H1 (cell line): ENCODE measurements at regions not wholly inside any gene's neighbourhood (a gene's known extent, or its start where the extent isn't known, plus 50 kb on each side); places are given as distances from the start of the nearest gene placed in this dataset.

Experiments used
- CTCF ChIA-PET: fragments of 300-600 bp; sonication (Branson Sonifier 250); formaldehyde crosslinking; loops from one replicate; lab custom pipeline; 2021; ENCODE audit not compliant: partially characterized antibody; lab: Charles Lee
- POLR2A ChIA-PET: fragments of 300-600 bp; sonication (Branson Sonifier 250); formaldehyde crosslinking; loops from one replicate; lab custom pipeline; 2021; ENCODE audit warnings: inconsistent platforms; ENCODE audit not compliant: partially characterized antibody; lab: Charles Lee
- DNase-seq, 2 experiments: peaks; one replicate each; pipeline versions ENCODE4 v3.0.0 to v3.0.0-alpha.2; 2010 to 2022; ENCODE audit warnings: low spot score in 2 of 2, low read depth in 1 of 2, mixed read lengths in 1 of 2
- FAIRE-seq: peaks from 2 replicates; lab custom pipeline; 2011; peaks lifted over from hg19 to GRCh38; lab: Jason Lieb, UNC
- H2AFZ ChIP-seq: 2 replicates; pipeline ENCODE4 v1.8.1; 2012; ENCODE audit warnings: low read length, inconsistent platforms
- H2AK5ac ChIP-seq: 2 replicates; pipeline ENCODE4 v1.6.1; 2013; ENCODE audit warnings: low read depth, low read length
- H2BK120ac ChIP-seq: replicated peaks from 2 replicates; pipeline ENCODE3; 2013; ENCODE audit warnings: low read depth, low read length, inconsistent platforms
- H2BK12ac ChIP-seq: 2 replicates; pipeline ENCODE4 v1.6.1; 2013; ENCODE audit warnings: low read depth, low read length
- H2BK15ac ChIP-seq: 2 replicates; pipeline ENCODE4 v1.6.1; 2013; ENCODE audit warnings: low read length
- H2BK20ac ChIP-seq: 2 replicates; pipeline ENCODE4 v1.6.1; 2013; ENCODE audit warnings: low read length
- H2BK5ac ChIP-seq: 2 replicates; pipeline ENCODE4 v1.6.1; 2013; ENCODE audit warnings: low read depth, low read length
- H3K14ac ChIP-seq: 2 replicates; pipeline ENCODE4 v1.6.1; 2013; ENCODE audit warnings: inconsistent platforms; ENCODE audit not compliant: insufficient read length
- H3K18ac ChIP-seq: 2 replicates; pipeline ENCODE4 v1.6.1; 2013; ENCODE audit warnings: low read length; ENCODE audit errors: extremely low read depth
- H3K23ac ChIP-seq: 2 replicates; pipeline ENCODE4 v1.6.1; 2013; ENCODE audit warnings: inconsistent platforms; ENCODE audit not compliant: insufficient read length
- H3K23me2 ChIP-seq: 2 replicates; pipeline ENCODE4 v1.6.1; 2013; ENCODE audit warnings: low read depth, low read length
- H3K27ac ChIP-seq: 2 replicates; pipeline ENCODE4 v1.6.1; 2011; ENCODE audit warnings: low read depth, low read length, inconsistent platforms
- H3K27me3 ChIP-seq, 4 experiments: replicated peaks in 1 of 4; 1 replicate in 1 of 4; 2 replicates in 3 of 4; pipeline versions ENCODE4 v1.6.1 to v1.8.1; 2011 to 2013; ENCODE audit warnings: low read length in 3 of 4, mild to moderate bottlenecking in 3 of 4, inconsistent platforms in 2 of 4, mixed read lengths in 2 of 4, moderate library complexity in 1 of 4; ENCODE audit not compliant: control insufficient read depth in 3 of 4, insufficient read depth in 3 of 4; ENCODE audit errors: extremely low read depth in 1 of 4
- H3K36me3 ChIP-seq, 4 experiments: 2 replicates each; pipeline versions ENCODE4 v1.6.1 to v1.8.1; 2011 to 2013; ENCODE audit warnings: mild to moderate bottlenecking in 4 of 4, low read length in 3 of 4, moderate library complexity in 2 of 4, control low read depth in 1 of 4, inconsistent platforms in 1 of 4; ENCODE audit not compliant: insufficient read depth in 4 of 4, control insufficient read depth in 2 of 4
- H3K4ac ChIP-seq: replicated peaks from 2 replicates; pipeline ENCODE3; 2013; ENCODE audit warnings: low read length, low read depth, mixed read lengths, inconsistent platforms; ENCODE audit not compliant: insufficient read length
- H3K4me1 ChIP-seq, 4 experiments: replicated peaks in 1 of 4; 1 replicate in 1 of 4; 2 replicates in 3 of 4; pipeline versions ENCODE4 v1.6.1 to v1.8.1; 2011 to 2013; ENCODE audit warnings: low read length in 3 of 4, inconsistent platforms in 2 of 4, mixed read lengths in 1 of 4; ENCODE audit not compliant: insufficient read depth in 4 of 4, control insufficient read depth in 3 of 4
- H3K4me2 ChIP-seq, 2 experiments: 2 replicates each; pipeline versions ENCODE4 v1.6.1 to v1.8.1; 2011 to 2013; ENCODE audit warnings: low read depth in 2 of 2, low read length in 2 of 2, control low read depth in 1 of 2, inconsistent platforms in 1 of 2, mild to moderate bottlenecking in 1 of 2; ENCODE audit not compliant: insufficient read depth in 1 of 2
- H3K4me3 ChIP-seq, 4 experiments: fragments of 200-600, 300-600 bp in 1 of 4; sonication (generic), shearing (Covaris generic), sonication (Bioruptor Twin) in 1 of 4; 2 replicates each; pipeline versions ENCODE4 v1.5.1 to v1.8.1; 2011 to 2016; ENCODE audit warnings: low read length in 4 of 4, low read depth in 3 of 4, control low read depth in 2 of 4, inconsistent platforms in 2 of 4, mild to moderate bottlenecking in 2 of 4, mixed read lengths in 1 of 4, moderate library complexity in 1 of 4; ENCODE audit not compliant: insufficient read depth in 2 of 4; ENCODE audit errors: extremely low read depth in 1 of 4
- H3K56ac ChIP-seq: replicated peaks from 2 replicates; pipeline ENCODE3; 2013; ENCODE audit warnings: low read depth, mild to moderate bottlenecking, mixed read lengths, low read length, inconsistent platforms; ENCODE audit not compliant: insufficient read length
- H3K79me1 ChIP-seq: 2 replicates; pipeline ENCODE4 v1.6.1; 2013; ENCODE audit warnings: low read depth, low read length, control low read depth
- H3K79me2 ChIP-seq, 2 experiments: 2 replicates each; pipeline versions ENCODE4 v1.6.1 to v1.8.1; 2012 to 2013; ENCODE audit warnings: low read length in 2 of 2, mild to moderate bottlenecking in 2 of 2, inconsistent platforms in 1 of 2; ENCODE audit not compliant: insufficient read depth in 2 of 2, control insufficient read depth in 1 of 2
- H3K9ac ChIP-seq, 4 experiments: replicated peaks in 1 of 4; 1 replicate in 1 of 4; 2 replicates in 3 of 4; pipeline versions ENCODE4 v1.6.1 to v1.8.1; 2011 to 2013; ENCODE audit warnings: low read depth in 3 of 4, low read length in 3 of 4, control low read depth in 2 of 4, mild to moderate bottlenecking in 2 of 4, moderate library complexity in 2 of 4, inconsistent platforms in 1 of 4; ENCODE audit errors: extremely low read depth in 1 of 4
- H3K9me3 ChIP-seq, 2 experiments: 2 replicates each; pipeline versions ENCODE4 v1.6.1 to v1.8.1; 2012 to 2013; ENCODE audit warnings: mild to moderate bottlenecking in 2 of 2, moderate library complexity in 2 of 2, control low read depth in 1 of 2, inconsistent platforms in 1 of 2, low read depth in 1 of 2, low read length in 1 of 2, mixed read lengths in 1 of 2; ENCODE audit not compliant: insufficient read depth in 2 of 2
- H4K20me1 ChIP-seq, 2 experiments: replicated peaks in 1 of 2; 2 replicates each; pipeline versions ENCODE3 to v1.8.1; 2011 to 2013; ENCODE audit warnings: inconsistent platforms in 2 of 2, low read length in 2 of 2, mild to moderate bottlenecking in 1 of 2; ENCODE audit not compliant: insufficient read depth in 2 of 2, control insufficient read depth in 1 of 2
- H4K5ac ChIP-seq: 2 replicates; pipeline ENCODE4 v1.6.1; 2013; ENCODE audit warnings: low read length, low read depth, mixed read lengths, inconsistent platforms; ENCODE audit not compliant: insufficient read length
- H4K8ac ChIP-seq: 2 replicates; pipeline ENCODE4 v1.8.0; 2013; ENCODE audit warnings: mild to moderate bottlenecking, moderate library complexity, low read length, inconsistent platforms; ENCODE audit not compliant: insufficient read depth; ENCODE audit errors: extremely low read depth
- H4K91ac ChIP-seq: replicated peaks from 2 replicates; pipeline ENCODE3; 2013; ENCODE audit warnings: low read length, mixed read lengths, inconsistent platforms; ENCODE audit not compliant: insufficient read length
- CBX8 ChIP-seq: fragments of 300-800, 300-1000 bp; sonication (generic); IDR thresholded peaks from 2 replicates; pipeline ENCODE4 v1.7.1; 2016; ENCODE audit warnings: low read depth, low read length, borderline replicate concordance
- WGBS, 2 experiments: shearing (Covaris generic) in 1 of 2; methylation state at CpG; one replicate each; pipeline versions ENCODE4 v1.1.6 to v1.1.7; 2013 to 2015; ENCODE audit warnings: low lambda C conversion rate in 2 of 2, mixed read lengths in 2 of 2, inconsistent platforms in 1 of 2, low coverage in 1 of 2, missing lambda C conversion rate in 1 of 2; ENCODE audit not compliant: insufficient replicate concordance in 2 of 2, insufficient coverage in 1 of 2, insufficient read length in 1 of 2; ENCODE audit errors: extremely low coverage in 1 of 2, missing lambda C conversion rate in 1 of 2; 5-methylcytosine and 5-hydroxymethylcytosine counted together

DNA sequence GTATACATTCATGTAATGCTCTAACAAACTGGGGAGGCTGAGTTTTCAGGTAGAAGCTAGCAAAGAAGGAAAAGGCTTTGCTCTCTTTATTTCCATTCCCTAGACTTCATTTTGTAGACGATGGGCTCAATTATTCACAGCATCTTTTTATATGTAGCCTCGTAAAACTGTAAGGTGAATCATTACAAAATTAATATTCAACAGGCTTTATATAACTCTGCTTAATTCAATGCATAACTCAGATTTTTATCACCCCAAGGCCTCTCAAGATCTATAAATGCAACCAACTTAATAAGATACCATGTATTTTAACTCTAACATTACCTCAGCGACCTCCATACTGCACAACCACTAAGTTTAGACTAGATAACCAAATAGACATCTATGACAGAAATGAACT lies 63.0 kb upstream of the FRMD4B start:
- Histone ChIP-seq H3K27ac (no peak overlapping the region), H2BK20ac (no peak overlapping the region), H3K9ac (no peak overlapping the region), H3K4me1 (no peaks in the 10 kb centered on the region), H3K23ac (no peak overlapping the region), H3K14ac (no peak overlapping the region), H4K20me1 (no peaks in the 10 kb centered on the region), H2AK5ac (no peak overlapping the region), H3K27me3 (no peaks in the 10 kb centered on the region), H3K79me2 (no peaks in the 10 kb centered on the region), H3K36me3 (no peaks in the 10 kb centered on the region), H3K9me3 (no peaks in the 10 kb centered on the region), H2BK120ac (no peak overlapping the region), H4K8ac (no peak overlapping the region), H2BK5ac (no peak overlapping the region), H3K4ac (no peak overlapping the region), H2AFZ (no peak overlapping the region), H4K91ac (no peak overlapping the region), H4K5ac (no peak overlapping the region), H3K56ac (no peak overlapping the region), H2BK12ac (no peak overlapping the region), H3K18ac (no peak overlapping the region), H2BK15ac (no peak overlapping the region), H3K23me2 (peaks cover 2% of the 10 kb centered on the region; the same call in 1 of the 2 replicates), H3K4me3 (no peak overlapping the region), H3K79me1 (no peaks in the 10 kb centered on the region), H3K4me2 (no peak overlapping the region)
- no peak for TF ChIP-seq CBX8
- POLR2A ChIA-PET = no interaction called here
- CTCF ChIA-PET = interaction anchor here (0.8 to 2.0 kb wide), 5 partner anchors 8 to 358 kb away, joined by 3 to 11 read pairs (median 4); no protein-coding TSS in a partner anchor
- no peak for FAIRE-seq
- WGBS, 2 experiments = 88% methylated on average over 3 of the region's 3 CpGs; no CpG with 5 or more reads in 1 of the 2 experiments
- DNase-seq = no peak
